Progenitor cell of endocrine pancreas (in vitro differentiated cells): ENCODE measurements at regions not wholly inside any gene's neighbourhood (a gene's known extent, or its start where the extent isn't known, plus 50 kb on each side); places are given as distances from the start of the nearest gene placed in this dataset.

Experiments used
- DNase-seq: peaks from one replicate; pipeline ENCODE4 v3.0.0; 2021; ENCODE audit warnings: low spot score; ENCODE audit not compliant: unreplicated experiment
- H3K27ac Mint-ChIP-seq: 2 replicates; pipeline ENCODE4 v1.8.0; 2021; ENCODE audit warnings: mild to moderate bottlenecking, moderate library complexity, mixed read lengths
- H3K27me3 Mint-ChIP-seq: 2 replicates; pipeline ENCODE4 v1.8.0; 2021; ENCODE audit warnings: mixed read lengths
- H3K36me3 Mint-ChIP-seq: 2 replicates; pipeline ENCODE4 v1.8.0; 2022; ENCODE audit warnings: mixed read lengths; ENCODE audit not compliant: insufficient read depth
- H3K4me1 Mint-ChIP-seq: 2 replicates; pipeline ENCODE4 v1.8.0; 2021; ENCODE audit warnings: low read depth, mixed read lengths
- H3K4me3 Mint-ChIP-seq: 2 replicates; pipeline ENCODE4 v1.8.0; 2021; ENCODE audit warnings: low read depth, mild to moderate bottlenecking, moderate library complexity, mixed read lengths
- H3K9me3 Mint-ChIP-seq: 2 replicates; pipeline ENCODE4 v1.8.0; 2021; ENCODE audit warnings: low read depth, mixed read lengths
- CTCF ChIP-seq: fragments of 200-600 bp; sonication (generic); IDR thresholded peaks from one replicate; pipeline ENCODE4 v1.5.0; 2021; ENCODE audit warnings: antibody characterized with exemption, mild to moderate bottlenecking; ENCODE audit not compliant: unreplicated experiment

DNA sequence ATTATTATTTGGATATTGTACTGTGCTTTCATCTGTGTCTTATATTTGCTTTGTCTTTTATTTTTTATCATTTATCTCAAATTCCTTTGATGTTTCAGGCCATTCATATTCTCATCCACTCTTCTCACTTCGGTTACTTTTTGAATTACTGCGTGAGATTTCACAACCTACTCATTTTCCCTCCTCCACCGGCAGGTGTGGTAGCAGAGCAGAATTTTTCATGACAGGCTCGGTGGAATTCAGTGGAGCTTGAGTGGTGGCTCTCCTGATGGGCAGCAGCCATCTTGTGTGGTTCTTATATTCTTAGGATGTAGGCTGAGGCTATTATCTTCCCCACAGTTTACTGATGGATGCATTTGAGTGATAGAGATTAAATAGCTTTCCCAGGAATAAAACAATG is 92.3 kb upstream of the IVNS1ABP start:
- TF ChIP-seq CTCF = no peak
- H3K27ac Mint-ChIP-seq = no peak overlapping the region
- peaks cover 10% of the 10 kb centered on the region for H3K4me1 Mint-ChIP-seq
- peaks cover 3% of the 10 kb centered on the region for H3K27me3 Mint-ChIP-seq
- DNase-seq = no peak
- H3K36me3 Mint-ChIP-seq = no peaks in the 10 kb centered on the region
- H3K4me3 Mint-ChIP-seq = no peak overlapping the region
- no peaks in the 10 kb centered on the region for H3K9me3 Mint-ChIP-seq

GRCh38 chr1:185408700-185409270 is 91.7 kb upstream of the IVNS1ABP start:
- no peak overlapping the region for H3K4me3 Mint-ChIP-seq
- no peaks in the 10 kb centered on the region for H3K36me3 Mint-ChIP-seq
- no peaks in the 10 kb centered on the region for H3K9me3 Mint-ChIP-seq
- TF ChIP-seq CTCF = no peak
- H3K27me3 Mint-ChIP-seq = peaks cover 3% of the 10 kb centered on the region
- no peak overlapping the region for H3K27ac Mint-ChIP-seq
- DNase-seq = no peak
- peaks cover 11% of the 10 kb centered on the region for H3K4me1 Mint-ChIP-seq

GRCh38 chr1:185406691-185407009 is 89.6 kb upstream of the IVNS1ABP start:
- TF ChIP-seq CTCF = no peak
- Mint-ChIP-seq H3K36me3 (no peaks in the 10 kb centered on the region), H3K4me1 (peaks cover 6% of the 10 kb centered on the region), H3K27me3 (peaks cover 9% of the 10 kb centered on the region), H3K27ac (no peak overlapping the region), H3K9me3 (no peaks in the 10 kb centered on the region), H3K4me3 (no peak overlapping the region)
- DNase-seq = no peak

DNA sequence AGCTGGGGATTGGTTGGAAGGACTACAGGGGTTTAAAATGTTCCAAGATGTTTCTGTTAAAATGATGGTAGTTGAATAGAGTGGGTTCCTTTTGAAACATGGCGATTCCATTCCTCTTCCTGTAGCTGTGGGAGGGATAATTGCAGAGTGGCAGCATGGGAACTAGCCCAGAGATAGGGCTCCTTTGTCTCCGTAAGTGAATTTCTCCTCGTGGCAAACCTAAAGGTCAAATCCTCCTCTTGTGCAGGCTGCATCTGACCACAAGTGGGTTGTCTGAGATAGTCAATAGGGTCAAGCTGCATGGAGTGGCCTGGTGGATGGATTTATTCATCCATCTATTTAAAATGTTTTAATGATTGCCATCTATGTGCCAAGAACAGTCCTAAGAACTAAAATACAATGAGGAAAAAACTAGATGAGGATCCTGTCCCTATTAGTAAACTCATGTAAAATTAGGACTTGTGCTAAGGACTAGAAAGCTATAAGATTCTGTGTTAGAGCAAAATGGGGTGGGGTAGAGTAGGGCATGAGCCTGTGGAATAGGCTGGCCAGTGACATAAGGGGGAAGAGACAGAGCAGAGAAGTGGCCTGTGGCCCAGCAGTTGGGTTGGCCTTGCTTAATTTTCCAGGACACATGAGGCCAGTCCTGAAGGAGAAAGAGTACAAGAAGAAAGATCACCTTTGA is 89.1 kb upstream of the IVNS1ABP start:
- no peak for TF ChIP-seq CTCF
- Mint-ChIP-seq H3K36me3 (no peaks in the 10 kb centered on the region), H3K27me3 (peaks cover 9% of the 10 kb centered on the region), H3K27ac (no peak overlapping the region), H3K4me3 (no peak overlapping the region), H3K9me3 (no peaks in the 10 kb centered on the region), H3K4me1 (peaks cover 6% of the 10 kb centered on the region)
- no peak for DNase-seq

DNA sequence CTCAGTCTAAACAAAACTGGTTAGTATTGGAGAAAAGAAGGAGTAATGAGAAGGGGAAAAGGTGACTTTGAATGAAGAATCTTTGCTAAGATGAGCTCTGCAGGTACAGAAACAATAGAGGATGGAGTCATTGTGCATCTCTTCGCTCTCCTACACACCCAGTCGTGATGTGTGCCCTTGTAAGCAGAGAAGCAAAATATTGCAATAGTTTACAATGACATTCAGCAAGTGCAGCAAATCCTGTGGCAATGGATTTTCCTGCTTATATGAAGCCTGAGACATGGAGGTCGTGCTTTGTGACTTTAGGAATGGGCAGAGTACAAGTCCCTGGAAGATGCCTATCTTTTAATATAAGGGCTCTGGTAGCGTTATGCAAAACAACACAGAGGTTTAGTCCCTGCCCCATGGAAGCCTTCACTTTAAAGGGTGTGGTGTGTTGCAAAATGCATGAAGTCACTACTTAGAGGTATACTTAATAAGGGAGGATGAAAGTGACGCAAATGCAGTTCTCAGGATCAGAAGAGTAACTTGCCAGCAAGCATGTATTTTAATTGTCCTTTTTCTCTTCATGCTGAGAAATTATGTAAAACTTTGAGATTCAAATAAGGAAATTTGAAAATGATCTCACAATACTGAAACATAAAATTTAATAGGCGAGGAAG is 88.0 kb upstream of the IVNS1ABP start:
- Mint-ChIP-seq H3K27ac (no peak overlapping the region), H3K4me1 (peaks cover 6% of the 10 kb centered on the region), H3K27me3 (peaks cover 9% of the 10 kb centered on the region), H3K36me3 (no peaks in the 10 kb centered on the region), H3K9me3 (no peaks in the 10 kb centered on the region), H3K4me3 (no peak overlapping the region)
- TF ChIP-seq CTCF = no peak
- no peak for DNase-seq
